ENCODE measurements at regions not wholly inside any gene's neighbourhood (a gene's known extent, or its start where the extent isn't known, plus 50 kb on each side); places are given as distances from the start of the nearest gene placed in this dataset.
A peak's percentile ranks its signal among the peaks of the same experiment; 100 is the strongest.

- Histone ChIP-seq H3K79me2 (ENCODE audit: insufficient read depth, low read length) (no peaks in the 10 kb centered on the region), H2AFZ (ENCODE audit: low read depth, low read length, severe bottlenecking) (peak overlapping the region; percentile 2), H3K9me3 (ENCODE audit: insufficient read depth, low read length) (no peaks in the 10 kb centered on the region), H3K9me2 (replicated peaks; ENCODE audit: insufficient read depth, low read length) (no peaks in the 10 kb centered on the region), H4K20me1 (ENCODE audit: low read depth, low read length) (no peaks in the 10 kb centered on the region), H3K27me3 (ENCODE audit: low read length) (no peaks in the 10 kb centered on the region), H3K4me3 (ENCODE audit: insufficient read depth, low read length, poor library complexity, severe bottlenecking) (no peak overlapping the region), H3K27ac (ENCODE audit: low read depth, low read length) (no peak overlapping the region), H3K36me3 (ENCODE audit: low read length) (no peaks in the 10 kb centered on the region), H3F3A (ENCODE audit: insufficient read depth) (no peaks in the 10 kb centered on the region), H3K4me2 (ENCODE audit: low read depth, low read length, poor library complexity, severe bottlenecking) (no peak overlapping the region), H3K9ac (ENCODE audit: low read length) (no peak overlapping the region)
- TF ChIP-seq CTCF (IDR thresholded peaks at IDR 0.05; ENCODE audit: insufficient read depth, low read length, poor library complexity, severe bottlenecking): no peak
- no peak for TF ChIP-seq EZH2phosphoT487 (conservative IDR thresholded peaks at IDR 0.05; ENCODE audit: low read length)
Observed at GRCh38 chr13:71274923-71275608, 591.9 kb downstream of the DACH1 start.

- Histone ChIP-seq H4K20me1 (ENCODE audit: low read depth, low read length) (no peaks in the 10 kb centered on the region), H3F3A (ENCODE audit: insufficient read depth) (no peaks in the 10 kb centered on the region), H3K79me2 (ENCODE audit: insufficient read depth, low read length) (no peaks in the 10 kb centered on the region), H3K9me3 (ENCODE audit: insufficient read depth, low read length) (no peaks in the 10 kb centered on the region), H3K27me3 (ENCODE audit: low read length) (no peaks in the 10 kb centered on the region), H3K9ac (ENCODE audit: low read length) (no peak overlapping the region), H2AFZ (ENCODE audit: low read depth, low read length, severe bottlenecking) (no peak overlapping the region), H3K36me3 (ENCODE audit: low read length) (no peaks in the 10 kb centered on the region), H3K4me3 (ENCODE audit: insufficient read depth, low read length, poor library complexity, severe bottlenecking) (no peak overlapping the region), H3K27ac (ENCODE audit: low read depth, low read length) (no peak overlapping the region), H3K4me2 (ENCODE audit: low read depth, low read length, poor library complexity, severe bottlenecking) (no peak overlapping the region), H3K9me2 (replicated peaks; ENCODE audit: insufficient read depth, low read length) (no peaks in the 10 kb centered on the region)
- no peak for TF ChIP-seq EZH2phosphoT487 (conservative IDR thresholded peaks at IDR 0.05; ENCODE audit: low read length)
- TF ChIP-seq CTCF (IDR thresholded peaks at IDR 0.05; ENCODE audit: insufficient read depth, low read length, poor library complexity, severe bottlenecking): no peak
Observed at GRCh38 chr13:71261256-71261655, 605.7 kb downstream of the DACH1 start.

GRCh38 chr13:71260246-71260645 is 606.8 kb downstream of the DACH1 start:
- Histone ChIP-seq H2AFZ (ENCODE audit: low read depth, low read length, severe bottlenecking) (no peak overlapping the region), H3K36me3 (ENCODE audit: low read length) (no peaks in the 10 kb centered on the region), H3K9ac (ENCODE audit: low read length) (no peak overlapping the region), H3K27ac (ENCODE audit: low read depth, low read length) (no peak overlapping the region), H3K27me3 (ENCODE audit: low read length) (no peaks in the 10 kb centered on the region), H4K20me1 (ENCODE audit: low read depth, low read length) (no peaks in the 10 kb centered on the region), H3K4me3 (ENCODE audit: insufficient read depth, low read length, poor library complexity, severe bottlenecking) (no peak overlapping the region), H3K79me2 (ENCODE audit: insufficient read depth, low read length) (no peaks in the 10 kb centered on the region), H3F3A (ENCODE audit: insufficient read depth) (no peaks in the 10 kb centered on the region), H3K9me3 (ENCODE audit: insufficient read depth, low read length) (no peaks in the 10 kb centered on the region), H3K9me2 (replicated peaks; ENCODE audit: insufficient read depth, low read length) (no peaks in the 10 kb centered on the region), H3K4me2 (ENCODE audit: low read depth, low read length, poor library complexity, severe bottlenecking) (no peak overlapping the region)
- no peak for TF ChIP-seq CTCF (IDR thresholded peaks at IDR 0.05; ENCODE audit: insufficient read depth, low read length, poor library complexity, severe bottlenecking)
- TF ChIP-seq EZH2phosphoT487 (conservative IDR thresholded peaks at IDR 0.05; ENCODE audit: low read length): no peak
